ENCODE measurements at regions not wholly inside any gene's neighbourhood (a gene's known extent, or its start where the extent isn't known, plus 50 kb on each side); places are given as distances from the start of the nearest gene placed in this dataset.

DNA sequence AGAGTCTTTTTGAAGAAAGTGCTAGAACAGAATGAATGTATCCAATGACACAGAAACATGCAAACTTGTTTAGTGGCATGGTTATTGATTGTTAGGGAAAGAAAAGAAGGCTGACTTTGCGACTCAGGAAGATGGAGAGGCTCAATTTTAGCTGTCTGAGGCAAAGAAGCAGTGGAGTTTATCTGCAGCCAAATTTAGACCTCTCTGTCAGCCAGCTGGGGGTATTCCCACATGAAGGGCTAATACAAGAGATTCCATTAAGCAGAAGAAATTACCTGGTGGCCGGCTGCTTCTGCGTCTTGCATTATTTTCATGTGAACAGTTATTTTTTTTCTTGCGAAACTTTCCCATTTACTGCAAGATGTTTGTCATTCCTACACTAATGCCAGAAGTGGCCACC lies 240.2 kb upstream of the NBEA start:
- Histone ChIP-seq H3K27ac (ENCODE audit: low read depth, low read length) (no peak overlapping the region), H3K27me3 (ENCODE audit: insufficient read depth, low read length) (no peaks in the 10 kb centered on the region), H3K9me3 (ENCODE audit: insufficient read depth, low read depth, low read length) (no peaks in the 10 kb centered on the region), H3K36me3 (ENCODE audit: insufficient read depth, low read length) (no peaks in the 10 kb centered on the region), H3K4me1 (ENCODE audit: insufficient read depth, low read length) (no peaks in the 10 kb centered on the region), H3K4me3 (ENCODE audit: low read length) (no peak overlapping the region), H3K9ac (ENCODE audit: low read depth, low read length) (no peak overlapping the region)
- WGBS, result 96% methylated on average over 4 of the region's 4 CpGs

DNA sequence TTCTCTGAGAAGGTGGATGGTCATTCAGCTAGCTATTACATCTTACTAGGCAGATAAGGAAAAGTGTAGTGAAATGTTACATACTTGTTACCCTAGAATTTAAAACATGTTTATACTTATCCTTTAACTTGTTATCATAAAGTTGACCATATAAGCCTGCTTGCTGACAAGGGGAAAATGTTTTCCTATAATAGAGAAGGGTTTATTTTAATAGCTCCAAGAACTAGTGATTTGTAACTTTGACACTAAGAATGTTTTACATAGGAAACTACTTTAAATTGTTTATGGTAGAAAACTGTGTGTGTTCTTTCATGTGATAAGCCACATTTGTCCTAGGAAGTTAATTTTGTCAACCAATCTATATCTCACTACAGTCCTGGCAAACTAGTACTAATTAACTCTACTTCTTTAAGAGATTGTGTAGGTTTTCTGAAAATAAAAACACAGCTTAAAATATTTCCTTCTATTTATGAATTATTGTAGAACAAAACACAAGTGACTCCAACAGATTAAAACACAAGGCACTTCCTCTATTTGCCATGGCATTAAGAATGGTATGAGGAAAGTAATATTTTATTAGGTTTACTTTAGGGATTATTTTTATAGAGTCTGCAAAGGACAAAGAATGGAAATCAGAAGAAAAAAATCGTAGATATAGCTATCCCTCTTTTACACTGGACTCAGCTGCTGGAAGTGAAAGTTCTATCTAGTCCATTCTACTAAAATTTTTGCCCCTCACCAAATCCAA lies 233.3 kb upstream of the NBEA start:
- Histone ChIP-seq H3K4me1 (ENCODE audit: insufficient read depth, low read length) (no peaks in the 10 kb centered on the region), H3K4me3 (ENCODE audit: low read length) (no peak overlapping the region), H3K9me3 (ENCODE audit: insufficient read depth, low read depth, low read length) (no peaks in the 10 kb centered on the region), H3K9ac (ENCODE audit: low read depth, low read length) (no peak overlapping the region), H3K27ac (ENCODE audit: low read depth, low read length) (no peak overlapping the region), H3K27me3 (ENCODE audit: insufficient read depth, low read length) (no peaks in the 10 kb centered on the region), H3K36me3 (ENCODE audit: insufficient read depth, low read length) (no peaks in the 10 kb centered on the region)
- 75% methylated on average over 1 of the region's 1 CpG for WGBS

DNA sequence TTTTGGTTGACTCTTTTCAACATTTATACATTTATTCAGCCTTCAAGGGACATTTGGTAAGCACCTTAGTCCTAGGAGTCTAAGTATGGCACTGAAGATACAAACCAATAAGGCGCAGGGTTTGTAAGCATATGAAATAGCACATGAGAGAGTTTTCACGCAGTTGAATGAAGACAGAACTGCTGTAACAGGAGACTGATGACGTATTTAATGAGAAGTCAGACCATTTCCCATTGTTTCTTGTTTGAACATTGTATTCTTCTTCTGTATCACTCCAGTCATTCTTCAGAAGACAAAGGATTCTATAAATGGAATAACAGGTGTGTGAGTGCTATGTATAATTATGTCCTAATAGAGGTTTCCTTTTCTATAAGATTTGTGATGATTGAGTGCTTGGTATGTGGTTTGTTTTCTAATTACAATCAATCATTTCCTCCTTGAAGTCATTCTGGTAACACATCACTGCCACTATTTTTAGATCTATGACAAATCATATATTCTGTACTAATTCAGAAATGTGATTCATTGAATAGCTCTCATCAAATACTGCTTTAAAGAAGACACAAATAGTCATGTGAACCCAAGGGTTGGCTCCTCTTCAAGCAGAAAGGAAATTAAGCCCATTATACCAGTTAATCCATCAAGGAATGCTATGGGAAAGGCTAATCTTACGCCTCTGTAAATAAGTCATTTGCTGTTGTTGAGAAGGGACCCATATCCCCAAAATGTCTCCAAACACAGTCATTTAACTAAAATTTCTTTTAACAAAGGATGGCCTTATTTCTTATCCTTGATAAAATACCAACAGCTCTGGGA lies 222.8 kb upstream of the NBEA start:
- Histone ChIP-seq H3K4me3 (ENCODE audit: low read length) (no peak overlapping the region), H3K9ac (ENCODE audit: low read depth, low read length) (no peak overlapping the region), H3K27ac (ENCODE audit: low read depth, low read length) (no peak overlapping the region), H3K36me3 (ENCODE audit: insufficient read depth, low read length) (no peaks in the 10 kb centered on the region), H3K27me3 (ENCODE audit: insufficient read depth, low read length) (no peaks in the 10 kb centered on the region), H3K4me1 (ENCODE audit: insufficient read depth, low read length) (no peaks in the 10 kb centered on the region), H3K9me3 (ENCODE audit: insufficient read depth, low read depth, low read length) (no peaks in the 10 kb centered on the region)
- WGBS, result 94% methylated on average over 4 of the region's 4 CpGs

DNA sequence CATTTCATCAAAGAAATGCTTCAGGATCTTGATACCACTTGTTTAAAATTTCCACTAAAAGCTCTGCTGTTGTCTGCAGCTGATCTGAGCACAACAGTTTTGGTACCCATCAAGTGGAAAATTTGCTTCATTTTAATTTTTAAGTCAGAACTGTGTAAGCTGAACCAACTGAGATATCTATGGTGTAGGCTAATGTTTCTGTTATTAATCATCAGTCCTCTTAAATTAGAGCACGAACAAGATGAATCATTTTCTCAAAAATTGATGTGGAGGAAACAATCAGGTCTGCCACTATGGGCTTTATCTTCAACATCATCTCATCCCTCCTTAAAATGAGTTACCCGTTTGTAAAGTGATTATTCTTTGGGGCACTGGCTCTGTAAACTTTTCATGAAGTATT lies 221.5 kb upstream of the NBEA start:
- Histone ChIP-seq H3K27me3 (ENCODE audit: insufficient read depth, low read length) (no peaks in the 10 kb centered on the region), H3K36me3 (ENCODE audit: insufficient read depth, low read length) (no peaks in the 10 kb centered on the region), H3K9ac (ENCODE audit: low read depth, low read length) (no peak overlapping the region), H3K27ac (ENCODE audit: low read depth, low read length) (no peak overlapping the region), H3K4me3 (ENCODE audit: low read length) (no peak overlapping the region), H3K4me1 (ENCODE audit: insufficient read depth, low read length) (no peaks in the 10 kb centered on the region), H3K9me3 (ENCODE audit: insufficient read depth, low read depth, low read length) (no peaks in the 10 kb centered on the region)
- WGBS, result 78% methylated on average over 2 of the region's 2 CpGs

DNA sequence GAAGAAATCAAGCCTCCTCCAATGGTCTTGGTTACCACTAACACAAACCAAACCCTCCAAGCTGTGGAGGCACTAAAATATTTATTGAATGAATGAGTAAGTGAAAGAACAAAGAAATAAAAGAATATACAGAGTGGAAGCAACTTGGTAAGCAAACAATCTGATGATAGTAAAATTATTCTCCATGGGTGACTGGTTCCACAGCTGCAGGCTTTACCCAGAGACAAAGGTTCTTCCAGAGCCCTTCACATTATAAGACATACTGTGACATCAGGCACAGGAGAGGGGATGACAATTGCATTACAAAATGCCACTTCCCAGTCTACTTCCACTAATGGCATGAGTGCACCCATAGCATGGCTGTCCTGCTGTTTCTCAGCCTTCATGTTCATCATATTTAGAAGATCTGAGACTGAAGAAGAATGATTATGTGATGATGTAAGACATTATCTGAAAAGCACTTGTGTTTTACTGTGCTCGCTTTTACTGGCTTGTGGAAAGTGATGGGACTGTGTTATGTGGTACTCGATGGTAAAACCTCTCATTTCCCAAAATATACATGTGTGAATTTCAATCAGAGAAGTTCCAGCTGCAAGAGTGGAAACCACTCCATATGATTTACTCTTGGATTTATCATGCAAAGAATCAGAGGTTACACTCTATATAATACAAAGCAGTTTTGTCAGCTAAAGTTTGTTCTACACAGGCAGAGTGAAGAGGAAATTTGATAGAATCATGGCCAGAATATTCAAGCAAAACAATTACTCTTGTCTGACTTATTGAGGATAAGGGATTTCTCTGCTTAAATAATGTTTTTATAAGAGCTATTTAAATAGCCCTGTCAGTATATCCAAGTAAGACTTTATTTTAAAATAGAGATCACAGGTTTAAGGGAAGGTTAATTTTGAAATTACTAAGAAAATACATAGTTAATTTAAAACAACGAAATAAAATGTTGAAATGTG lies 220.2 kb upstream of the NBEA start:
- no peaks in the 10 kb centered on the region for H3K4me1 ChIP-seq (ENCODE audit: insufficient read depth, low read length)
- WGBS, result 88% methylated on average over 1 of the region's 3 CpGs
- no peaks in the 10 kb centered on the region for H3K27me3 ChIP-seq (ENCODE audit: insufficient read depth, low read length)

GRCh38 chr13:34722922-34723321 lies 219.1 kb upstream of the NBEA start:
- no peak overlapping the region for H3K9ac ChIP-seq (ENCODE audit: low read depth, low read length)
- no peaks in the 10 kb centered on the region for H3K36me3 ChIP-seq (ENCODE audit: insufficient read depth, low read length)
- H3K4me1 ChIP-seq (ENCODE audit: insufficient read depth, low read length), result no peaks in the 10 kb centered on the region
- H3K27me3 ChIP-seq (ENCODE audit: insufficient read depth, low read length), result no peaks in the 10 kb centered on the region
- H3K4me3 ChIP-seq (ENCODE audit: low read length), result no peak overlapping the region
- H3K9me3 ChIP-seq (ENCODE audit: insufficient read depth, low read depth, low read length), result no peaks in the 10 kb centered on the region
- H3K27ac ChIP-seq (ENCODE audit: low read depth, low read length), result no peak overlapping the region

More for the DNA sequence above, 220.2 kb upstream of the NBEA start:
- Histone ChIP-seq H3K27ac (ENCODE audit: low read depth, low read length) (no peak overlapping the region), H3K9ac (ENCODE audit: low read depth, low read length) (no peak overlapping the region), H3K4me3 (ENCODE audit: low read length) (no peak overlapping the region), H3K36me3 (ENCODE audit: insufficient read depth, low read length) (no peaks in the 10 kb centered on the region), H3K9me3 (ENCODE audit: insufficient read depth, low read depth, low read length) (no peaks in the 10 kb centered on the region)

DNA sequence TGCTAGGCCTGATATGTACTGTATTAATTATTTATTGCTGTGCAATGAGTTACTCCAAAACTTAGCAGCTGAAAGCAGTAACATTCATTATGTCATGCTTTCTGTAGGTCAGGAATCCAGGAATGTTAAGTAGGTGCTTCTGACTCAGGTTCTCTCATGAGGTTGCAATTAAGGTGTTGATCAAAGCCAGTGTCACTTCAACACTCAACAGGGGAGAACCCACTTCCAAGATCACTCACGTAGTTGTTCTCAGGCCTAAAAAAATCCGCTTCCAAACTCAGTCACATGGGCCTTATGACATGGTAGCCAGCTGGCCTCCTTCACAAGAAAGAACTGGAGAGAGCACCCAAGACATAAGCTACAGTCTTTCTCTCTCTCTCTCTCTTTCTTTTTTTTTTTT lies 211.1 kb upstream of the NBEA start:
- H3K27me3 ChIP-seq (ENCODE audit: insufficient read depth, low read length), result no peaks in the 10 kb centered on the region
- H3K4me1 ChIP-seq (ENCODE audit: insufficient read depth, low read length), result no peaks in the 10 kb centered on the region; the same call in 1 of the 2 replicates
- no peaks in the 10 kb centered on the region for H3K9me3 ChIP-seq (ENCODE audit: insufficient read depth, low read depth, low read length)
- H3K9ac ChIP-seq (ENCODE audit: low read depth, low read length), result no peak overlapping the region
- 89% methylated on average over 2 of the region's 2 CpGs for WGBS
- no peaks in the 10 kb centered on the region for H3K36me3 ChIP-seq (ENCODE audit: insufficient read depth, low read length)
- H3K4me3 ChIP-seq (ENCODE audit: low read length), result no peak overlapping the region
- H3K27ac ChIP-seq (ENCODE audit: low read depth, low read length), result no peak overlapping the region

DNA sequence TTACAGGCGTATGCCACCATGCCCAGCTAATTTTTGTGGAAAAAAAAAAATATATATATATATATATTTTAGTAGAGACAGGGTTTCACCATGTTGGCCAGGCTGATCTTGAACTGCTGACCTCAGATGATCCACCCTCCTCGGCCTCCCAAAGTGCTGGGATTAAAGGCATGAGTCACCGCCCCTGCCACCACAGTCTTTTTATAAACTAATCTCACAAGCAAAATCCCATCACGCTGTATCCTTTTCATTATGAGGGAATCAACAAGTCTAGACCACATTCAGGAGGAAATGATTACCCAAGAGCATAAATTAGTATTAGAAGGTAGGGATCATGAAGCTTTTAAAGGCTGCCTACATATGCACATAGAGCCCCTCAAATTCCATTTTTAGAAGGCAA lies 210.6 kb upstream of the NBEA start:
- WGBS, result 91% methylated on average over 3 of the region's 4 CpGs
- H3K27me3 ChIP-seq (ENCODE audit: insufficient read depth, low read length), result no peaks in the 10 kb centered on the region
- no peak overlapping the region for H3K9ac ChIP-seq (ENCODE audit: low read depth, low read length)
- no peaks in the 10 kb centered on the region for H3K9me3 ChIP-seq (ENCODE audit: insufficient read depth, low read depth, low read length)
- no peaks in the 10 kb centered on the region for H3K36me3 ChIP-seq (ENCODE audit: insufficient read depth, low read length)
- H3K27ac ChIP-seq (ENCODE audit: low read depth, low read length), result no peak overlapping the region
- H3K4me3 ChIP-seq (ENCODE audit: low read length), result no peak overlapping the region
- H3K4me1 ChIP-seq (ENCODE audit: insufficient read depth, low read length), result no peaks in the 10 kb centered on the region; the same call in 1 of the 2 replicates

- Histone ChIP-seq H3K27ac (ENCODE audit: low read depth, low read length) (no peak overlapping the region), H3K27me3 (ENCODE audit: insufficient read depth, low read length) (no peaks in the 10 kb centered on the region), H3K9me3 (ENCODE audit: insufficient read depth, low read depth, low read length) (no peaks in the 10 kb centered on the region), H3K9ac (ENCODE audit: low read depth, low read length) (no peak overlapping the region), H3K4me1 (ENCODE audit: insufficient read depth, low read length) (no peaks in the 10 kb centered on the region; the same call in 1 of the 2 replicates), H3K4me3 (ENCODE audit: low read length) (no peak overlapping the region), H3K36me3 (ENCODE audit: insufficient read depth, low read length) (no peaks in the 10 kb centered on the region)
- WGBS, result 94% methylated on average over 3 of the region's 3 CpGs
These were observed 208.3 kb upstream of the NBEA start for GRCh38 chr13:34733721-34734120.

DNA sequence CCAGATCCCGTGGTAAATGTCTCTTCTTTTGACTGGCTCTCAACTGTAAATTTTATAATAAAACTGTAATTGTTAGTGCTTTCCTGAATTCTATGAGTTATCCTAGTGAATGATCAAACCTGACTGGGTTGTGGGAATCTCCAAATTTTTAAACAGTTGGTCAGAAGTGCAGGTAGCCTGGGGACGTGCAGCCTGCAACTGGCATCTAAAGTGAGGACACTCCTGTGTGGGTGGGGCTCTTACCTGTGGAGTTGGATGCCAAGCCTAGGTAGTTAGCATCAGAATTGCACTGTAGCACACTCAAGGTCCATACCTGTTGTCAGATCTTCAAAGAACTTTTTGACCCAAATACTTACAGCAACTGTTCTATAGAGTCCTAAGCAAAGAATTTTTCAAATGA lies 207.1 kb upstream of the NBEA start:
- Histone ChIP-seq H3K9ac (ENCODE audit: low read depth, low read length) (no peak overlapping the region), H3K27ac (ENCODE audit: low read depth, low read length) (no peak overlapping the region), H3K4me3 (ENCODE audit: low read length) (no peak overlapping the region), H3K27me3 (ENCODE audit: insufficient read depth, low read length) (no peaks in the 10 kb centered on the region), H3K4me1 (ENCODE audit: insufficient read depth, low read length) (no peaks in the 10 kb centered on the region; the same call in 1 of the 2 replicates), H3K36me3 (ENCODE audit: insufficient read depth, low read length) (no peaks in the 10 kb centered on the region), H3K9me3 (ENCODE audit: insufficient read depth, low read depth, low read length) (no peaks in the 10 kb centered on the region)
- 56% methylated on average over 2 of the region's 2 CpGs for WGBS
